Liver (tissue), 3 donors: ENCODE measurements at regions not wholly inside any gene's neighbourhood (a gene's known extent, or its start where the extent isn't known, plus 50 kb on each side); places are given as distances from the start of the nearest gene placed in this dataset.

Experiments
- CTCF ChIP-seq: fragments of 150-350 bp; IDR thresholded peaks from 2 replicates; pipeline ENCODE4 v1.5.1; 2017; ENCODE audit warnings: improper control_type of control experiment, low read depth, low read length; ENCODE audit not compliant: missing input control
- EGR1 ChIP-seq, 2 donors: IDR thresholded peaks; 2 replicates each; pipeline ENCODE4 v1.6.1; 2016 to 2018; ENCODE audit warnings: antibody characterized with exemption in 2 of 2, low read depth in 2 of 2
- FOXA1 ChIP-seq: IDR thresholded peaks from 2 replicates; pipeline ENCODE4 v1.6.1; 2016; ENCODE audit warnings: antibody characterized with exemption
- GABPA ChIP-seq, 2 donors: IDR thresholded peaks in 1 of 2; conservative IDR thresholded peaks in 1 of 2; 2 replicates each; pipeline ENCODE4 v1.6.1; 2016; ENCODE audit warnings: antibody characterized with exemption in 2 of 2, mild to moderate bottlenecking in 1 of 2, moderate library complexity in 1 of 2
- MAX ChIP-seq: IDR thresholded peaks from 2 replicates; pipeline ENCODE4 v1.6.1; 2016; ENCODE audit warnings: antibody characterized with exemption
- REST ChIP-seq: IDR thresholded peaks from 2 replicates; pipeline ENCODE4 v1.6.1; 2016; ENCODE audit warnings: antibody characterized with exemption, mild to moderate bottlenecking
- SP1 ChIP-seq: IDR thresholded peaks from 2 replicates; pipeline ENCODE4 v1.6.1; 2018; ENCODE audit warnings: antibody characterized with exemption, mild to moderate bottlenecking
- TAF1 ChIP-seq: conservative IDR thresholded peaks from 2 replicates; pipeline ENCODE4 v1.6.1; 2016; ENCODE audit warnings: antibody characterized with exemption, mild to moderate bottlenecking
- donor health status: healthy.
- donor health status: healthy.

- no peak for TF ChIP-seq REST
- no peak for TF ChIP-seq CTCF
- no peak for TF ChIP-seq GABPA (IDR thresholded peaks at IDR 0.05 in 1 of 2, conservative IDR thresholded peaks at IDR 0.05 in 1 of 2)
- TF ChIP-seq EGR1 (IDR thresholded peaks at IDR 0.05; ENCODE audit: low read depth in 2 of 2) = no peak
- TF ChIP-seq SP1 = no peak
- TF ChIP-seq MAX = no peak
- no peak for TF ChIP-seq TAF1
- no peak for TF ChIP-seq FOXA1
Measured at GRCh38 chr12:46490635-46491034, 118.1 kb upstream of the SLC38A2 start.
